C4-2B (cell line): ENCODE measurements at regions not wholly inside any gene's neighbourhood (a gene's known extent, or its start where the extent isn't known, plus 50 kb on each side); places are given as distances from the start of the nearest gene placed in this dataset.

Experiments
- H3K27ac ChIP-seq: fragments of 450-650 bp; 2 replicates; pipeline ENCODE4 v1.5.1; 2017
- ZFX ChIP-seq: fragments of 450-650 bp; IDR thresholded peaks from 2 replicates; pipeline ENCODE4 v1.6.1; 2017
- TF ChIP-seq, protein P1 (sequence below): fragments of 450-650 bp; conservative IDR thresholded peaks from 2 replicates; pipeline ENCODE4 v1.5.1; 2017; ENCODE audit warnings: mild to moderate bottlenecking

DNA sequence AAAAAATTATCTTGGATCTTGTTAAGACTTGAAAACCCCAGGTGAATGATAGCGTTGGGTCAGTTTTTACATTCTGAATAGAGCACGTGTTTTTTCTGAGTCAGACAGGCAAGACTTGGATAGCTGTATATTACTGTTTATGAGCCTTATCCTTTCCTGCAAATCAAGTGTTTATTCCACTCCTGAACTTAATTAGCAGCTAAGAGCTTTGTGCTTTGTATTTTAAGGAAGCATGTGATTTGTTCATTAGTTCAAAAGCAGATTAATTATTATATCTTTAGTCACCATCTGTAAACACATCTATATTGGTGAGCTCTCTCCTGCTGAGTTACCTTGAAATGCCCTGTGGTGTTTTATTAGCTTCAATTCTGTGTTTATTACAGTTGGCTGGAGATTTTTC, 98.6 kb upstream of the PRPS1L1 start:
- no peak overlapping the region for H3K27ac ChIP-seq
- TF ChIP-seq ZFX: no peak
- TF ChIP-seq, protein P1, sequence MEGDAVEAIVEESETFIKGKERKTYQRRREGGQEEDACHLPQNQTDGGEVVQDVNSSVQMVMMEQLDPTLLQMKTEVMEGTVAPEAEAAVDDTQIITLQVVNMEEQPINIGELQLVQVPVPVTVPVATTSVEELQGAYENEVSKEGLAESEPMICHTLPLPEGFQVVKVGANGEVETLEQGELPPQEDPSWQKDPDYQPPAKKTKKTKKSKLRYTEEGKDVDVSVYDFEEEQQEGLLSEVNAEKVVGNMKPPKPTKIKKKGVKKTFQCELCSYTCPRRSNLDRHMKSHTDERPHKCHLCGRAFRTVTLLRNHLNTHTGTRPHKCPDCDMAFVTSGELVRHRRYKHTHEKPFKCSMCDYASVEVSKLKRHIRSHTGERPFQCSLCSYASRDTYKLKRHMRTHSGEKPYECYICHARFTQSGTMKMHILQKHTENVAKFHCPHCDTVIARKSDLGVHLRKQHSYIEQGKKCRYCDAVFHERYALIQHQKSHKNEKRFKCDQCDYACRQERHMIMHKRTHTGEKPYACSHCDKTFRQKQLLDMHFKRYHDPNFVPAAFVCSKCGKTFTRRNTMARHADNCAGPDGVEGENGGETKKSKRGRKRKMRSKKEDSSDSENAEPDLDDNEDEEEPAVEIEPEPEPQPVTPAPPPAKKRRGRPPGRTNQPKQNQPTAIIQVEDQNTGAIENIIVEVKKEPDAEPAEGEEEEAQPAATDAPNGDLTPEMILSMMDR: no peak

DNA sequence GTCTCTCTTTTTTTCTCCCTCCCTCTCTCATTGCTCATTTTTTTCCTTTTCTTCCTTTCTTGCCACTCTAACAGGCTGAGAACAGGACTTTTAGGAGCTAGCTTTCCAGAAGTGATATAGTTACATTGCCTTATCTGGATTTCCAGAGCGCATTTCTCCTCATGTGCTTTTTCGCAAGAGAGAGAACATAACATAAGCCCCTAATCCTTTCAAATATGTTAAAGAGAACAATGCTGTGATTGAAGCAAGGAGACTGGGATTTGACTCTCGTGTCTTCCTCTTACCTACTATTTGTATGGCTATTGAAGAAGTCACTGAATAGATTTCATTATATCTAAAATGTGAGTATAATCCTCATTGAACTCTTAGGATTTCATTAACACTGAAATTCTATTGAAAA, 101.2 kb upstream of the PRPS1L1 start:
- TF ChIP-seq, protein P1: no peak
- TF ChIP-seq ZFX: no peak
- no peak overlapping the region for H3K27ac ChIP-seq

DNA sequence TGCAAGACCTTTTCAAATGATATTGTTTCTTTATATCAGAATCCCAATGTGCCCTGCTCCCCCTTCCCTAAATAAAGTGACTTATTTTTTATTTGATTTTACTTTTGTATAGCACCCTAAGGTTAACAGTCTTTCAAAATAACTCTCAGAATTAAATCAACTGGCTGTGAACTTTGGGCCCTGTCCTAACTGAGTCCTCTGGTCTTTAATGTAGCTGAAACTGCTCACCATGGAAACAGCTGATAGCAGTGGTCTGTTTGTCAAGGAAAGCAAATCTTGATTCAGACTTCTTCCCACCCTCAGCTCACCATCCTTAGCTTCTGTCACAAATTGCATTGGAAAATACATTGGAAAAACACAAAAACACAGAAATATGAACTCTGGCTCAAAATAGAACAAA, 105.2 kb upstream of the PRPS1L1 start:
- TF ChIP-seq ZFX: no peak

DNA sequence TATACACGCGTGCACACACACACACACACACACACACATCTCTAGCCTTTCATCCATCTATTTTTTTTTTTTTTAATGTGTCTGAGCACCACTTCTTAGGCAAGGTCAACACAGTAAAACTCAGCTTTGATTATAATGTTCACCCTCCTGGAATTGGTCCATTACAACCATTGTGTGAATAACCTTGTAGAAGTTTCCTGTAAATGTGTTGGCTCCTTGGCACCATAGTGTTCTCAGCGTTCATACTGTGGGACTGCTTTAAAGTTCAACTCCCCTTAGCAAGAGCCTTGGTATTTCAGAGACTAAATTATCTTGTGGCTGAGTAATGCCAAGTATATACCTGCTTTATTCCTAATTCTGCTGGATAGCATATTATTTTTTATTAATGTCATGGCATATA, 106.3 kb upstream of the PRPS1L1 start:
- no peak overlapping the region for H3K27ac ChIP-seq

More for the DNA sequence above, 105.2 kb upstream of the PRPS1L1 start:
- no peak overlapping the region for H3K27ac ChIP-seq

DNA sequence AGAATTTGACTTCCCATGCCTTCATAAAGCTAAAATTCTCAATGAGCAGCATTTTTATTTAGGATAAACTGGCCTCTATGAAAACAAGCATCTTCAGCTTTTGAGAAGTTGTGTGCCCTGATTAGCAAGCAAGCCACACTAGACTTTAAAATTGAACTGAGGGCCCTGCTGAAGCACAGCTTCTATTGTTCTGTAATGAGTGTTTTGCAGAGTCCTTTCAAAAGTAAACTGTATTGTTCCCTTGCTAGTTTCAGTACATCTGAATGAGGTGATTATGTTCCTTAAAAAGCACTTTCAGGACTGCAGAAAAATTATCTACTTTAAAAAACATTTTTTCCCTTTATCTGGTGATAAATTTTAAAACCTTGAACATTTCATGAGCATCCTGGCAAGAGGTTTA, 113.3 kb upstream of the PRPS1L1 start:
- TF ChIP-seq, protein P1: no peak
- no peak for TF ChIP-seq ZFX

More for the DNA sequence above, 106.3 kb upstream of the PRPS1L1 start:
- TF ChIP-seq, protein P1: no peak
- TF ChIP-seq ZFX: no peak

DNA sequence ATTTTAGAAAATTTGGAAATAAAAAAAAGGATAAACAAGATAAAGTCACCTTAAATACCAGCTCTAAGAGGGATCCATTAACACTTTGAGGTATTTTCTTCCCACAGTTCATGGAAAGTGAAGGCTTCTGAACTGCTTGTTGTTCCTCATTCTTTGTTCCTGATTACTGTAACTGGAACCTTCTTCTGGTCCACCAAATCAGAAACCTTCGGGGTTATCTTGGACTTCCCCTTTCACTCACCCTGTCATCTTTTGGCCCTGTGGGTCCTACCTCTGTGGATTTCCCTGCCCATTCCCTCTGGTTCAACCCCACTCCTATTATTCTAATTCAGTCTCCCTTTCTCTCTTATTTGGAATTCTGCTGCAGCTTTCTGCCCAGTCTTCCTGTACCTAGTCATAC, 116.5 kb upstream of the PRPS1L1 start:
- no peak overlapping the region for H3K27ac ChIP-seq
- TF ChIP-seq, protein P1: no peak
- TF ChIP-seq ZFX: no peak

More for the DNA sequence above, 113.3 kb upstream of the PRPS1L1 start:
- no peak overlapping the region for H3K27ac ChIP-seq

DNA sequence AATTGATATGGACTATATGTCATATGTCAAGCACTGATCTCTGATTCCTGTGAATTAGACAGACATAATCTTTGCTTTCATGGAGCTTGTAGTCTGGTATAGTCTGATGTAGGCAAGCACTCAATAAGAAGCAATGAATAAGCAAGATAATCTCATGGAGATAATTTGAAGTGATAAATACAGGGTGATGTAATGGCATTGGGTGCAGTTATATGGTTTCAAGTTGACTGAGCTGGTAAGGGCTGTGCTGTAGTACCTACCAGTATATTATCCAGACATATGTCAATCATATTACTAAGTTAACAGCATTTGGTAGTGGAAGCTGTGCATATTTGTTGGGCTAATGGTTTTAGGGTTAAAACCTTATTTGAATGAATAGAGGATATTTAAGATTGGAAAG, 117.5 kb upstream of the PRPS1L1 start:
- TF ChIP-seq ZFX: no peak
- TF ChIP-seq, protein P1: no peak
- no peak overlapping the region for H3K27ac ChIP-seq

DNA sequence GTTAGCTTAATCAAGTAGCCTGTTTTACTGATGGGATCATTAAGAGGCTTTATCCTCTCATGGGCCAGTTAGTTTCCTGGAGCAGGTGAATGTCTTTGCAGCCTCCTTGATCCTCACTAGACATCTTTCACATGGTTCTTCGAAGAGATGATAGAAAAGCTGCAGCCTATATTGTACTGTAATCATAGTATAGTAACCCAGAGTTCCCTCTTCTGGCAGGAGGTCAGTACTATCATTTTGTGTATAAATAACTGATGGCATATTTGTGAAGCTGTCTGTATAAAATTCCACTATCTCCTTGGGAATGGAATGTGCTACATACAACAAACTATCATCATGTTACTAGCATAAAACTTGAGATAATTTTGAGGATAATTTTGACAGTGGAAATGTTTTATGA, 123.8 kb upstream of the PRPS1L1 start:
- H3K27ac ChIP-seq: no peak overlapping the region
- TF ChIP-seq, protein P1: peak; percentile 31
- TF ChIP-seq ZFX: no peak
